Activated T-cell treated with anti-CD3 and anti-CD28 coated beads, Interleukin-2, amount 50 U/mL, for 4 hours (primary cell): ENCODE measurements at regions not wholly inside any gene's neighbourhood (a gene's known extent, or its start where the extent isn't known, plus 50 kb on each side); places are given as distances from the start of the nearest gene placed in this dataset.
"Not testable (repeated sequence)": the region's sequence is repeated elsewhere in the genome, so short reads cannot be mapped to it uniquely, and the experiment has no call there.

Experiments
- ATAC-seq, 2 donors: fragments of 200-7000 bp; cut with Tn5 transposase; one replicate each; pipeline ENCODE4 v1.10.0; 2021
- DNase-seq: peaks from one replicate; pipeline ENCODE4 v3.0.0-alpha.2; 2020
- H3K27me3 Mint-ChIP-seq: one replicate; pipeline ENCODE4 v1.8.0; 2021; ENCODE audit warnings: low read depth, mixed read lengths
- H3K36me3 Mint-ChIP-seq: one replicate; pipeline ENCODE4 v1.8.0; 2022; ENCODE audit warnings: mixed read lengths; ENCODE audit not compliant: insufficient read depth
- H3K4me1 Mint-ChIP-seq: one replicate; pipeline ENCODE4 v1.8.0; 2021; ENCODE audit warnings: low read depth, mixed read lengths
- H3K4me3 Mint-ChIP-seq: one replicate; pipeline ENCODE4 v1.8.0; 2021; ENCODE audit warnings: mild to moderate bottlenecking, moderate library complexity, mixed read lengths
- H3K9me3 Mint-ChIP-seq: one replicate; pipeline ENCODE4 v1.8.0; 2021; ENCODE audit warnings: mixed read lengths

GRCh38 chr1:38153066-38153777 is 106.6 kb upstream of the POU3F1 start:
- H3K4me1 Mint-ChIP-seq = no peaks in the 10 kb centered on the region
- ATAC-seq = no peak
- DNase-seq = no peak
- peaks cover 9% of the 10 kb centered on the region for H3K9me3 Mint-ChIP-seq
- peaks cover 15% of the 10 kb centered on the region for H3K27me3 Mint-ChIP-seq
- no peaks in the 10 kb centered on the region for H3K36me3 Mint-ChIP-seq
- no peak overlapping the region for H3K4me3 Mint-ChIP-seq

GRCh38 chr1:38152351-38153065 is 105.9 kb upstream of the POU3F1 start:
- ATAC-seq (no peak), DNase-seq (no peak)
- Mint-ChIP-seq H3K4me1 (no peaks in the 10 kb centered on the region), H3K4me3 (no peak overlapping the region), H3K27me3 (peaks cover 14% of the 10 kb centered on the region), H3K36me3 (no peaks in the 10 kb centered on the region), H3K9me3 (peaks cover 9% of the 10 kb centered on the region)

DNA sequence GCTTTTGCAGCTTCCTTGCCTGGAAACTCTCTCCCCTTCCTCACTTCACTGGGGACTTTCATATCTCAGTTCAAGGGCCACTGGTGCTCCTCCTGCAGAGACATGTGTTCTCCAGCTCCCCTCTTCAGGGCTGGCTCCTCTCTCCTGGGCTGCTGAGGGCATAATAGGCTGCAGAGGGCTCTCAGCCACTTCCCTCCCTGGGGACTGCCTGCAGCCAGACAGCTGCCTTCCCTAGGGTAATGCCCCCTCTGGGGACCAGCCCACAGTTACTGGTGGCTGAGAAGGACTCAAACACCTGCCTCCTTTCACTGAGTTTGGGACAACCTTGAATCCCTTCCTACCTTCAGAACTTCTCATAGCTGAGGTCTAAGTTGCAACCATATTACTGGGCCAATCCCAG is 104.8 kb upstream of the POU3F1 start:
- no peaks in the 10 kb centered on the region for H3K36me3 Mint-ChIP-seq
- H3K9me3 Mint-ChIP-seq = peaks cover 9% of the 10 kb centered on the region
- ATAC-seq (no peak), DNase-seq (no peak)
- H3K27me3 Mint-ChIP-seq = peaks cover 12% of the 10 kb centered on the region
- H3K4me3 Mint-ChIP-seq = no peak overlapping the region
- no peaks in the 10 kb centered on the region for H3K4me1 Mint-ChIP-seq

- not testable (repeated sequence) for DNase-seq, H3K36me3 Mint-ChIP-seq, H3K4me1 Mint-ChIP-seq, ATAC-seq, H3K9me3 Mint-ChIP-seq, H3K4me3 Mint-ChIP-seq
- peaks cover 31% of the 10 kb centered on the region for H3K27me3 Mint-ChIP-seq
These were observed 99.5 kb upstream of the POU3F1 start for GRCh38 chr1:38146079-38146478.

DNA sequence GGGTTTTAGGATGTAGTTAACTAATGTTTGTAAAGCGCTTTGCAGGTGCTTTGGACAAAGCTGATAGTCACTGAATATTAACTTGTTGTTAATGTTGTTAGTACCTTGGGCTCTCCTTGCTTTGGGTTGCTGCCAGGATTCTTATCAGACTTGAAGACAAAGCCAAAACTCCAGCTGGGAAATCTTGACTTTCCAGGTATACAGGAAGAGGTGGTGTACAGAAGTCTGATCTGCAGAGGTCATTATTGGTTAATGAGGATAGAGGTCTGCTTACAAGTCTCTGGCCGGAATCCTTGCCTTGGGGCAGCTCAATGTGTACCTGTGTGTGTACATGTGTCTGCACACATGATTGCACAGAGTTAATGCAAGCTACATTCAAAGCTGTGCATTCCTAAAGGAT is 96.0 kb upstream of the POU3F1 start:
- ATAC-seq (no peak), DNase-seq (no peak)
- Mint-ChIP-seq H3K36me3 (no peaks in the 10 kb centered on the region), H3K4me1 (no peaks in the 10 kb centered on the region), H3K27me3 (peaks cover 53% of the 10 kb centered on the region), H3K9me3 (peaks cover 7% of the 10 kb centered on the region), H3K4me3 (no peak overlapping the region)

DNA sequence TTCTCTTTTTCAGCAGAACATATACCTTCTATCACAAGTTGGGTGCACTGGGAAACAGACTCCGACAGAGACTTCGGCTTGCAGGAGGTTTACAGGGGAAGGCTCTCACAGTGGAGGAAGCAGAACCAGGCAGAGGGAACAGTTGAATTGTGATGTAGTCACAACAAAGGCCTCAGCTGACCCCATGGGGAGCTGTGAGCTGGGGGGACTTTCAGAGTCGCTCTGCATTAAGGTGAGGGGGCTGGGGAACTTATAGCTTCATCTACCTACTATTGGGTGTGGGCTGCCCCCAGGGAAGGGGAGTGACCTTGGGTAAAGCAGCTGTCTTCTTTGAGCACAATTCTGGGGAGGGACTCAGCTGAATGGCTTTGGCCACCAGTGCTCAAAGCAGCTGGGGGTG is 94.9 kb upstream of the POU3F1 start:
- no peaks in the 10 kb centered on the region for H3K4me1 Mint-ChIP-seq
- peaks cover 7% of the 10 kb centered on the region for H3K9me3 Mint-ChIP-seq
- peaks cover 64% of the 10 kb centered on the region for H3K27me3 Mint-ChIP-seq
- H3K4me3 Mint-ChIP-seq = no peak overlapping the region
- H3K36me3 Mint-ChIP-seq = no peaks in the 10 kb centered on the region
- ATAC-seq (no peak), DNase-seq (no peak)

DNA sequence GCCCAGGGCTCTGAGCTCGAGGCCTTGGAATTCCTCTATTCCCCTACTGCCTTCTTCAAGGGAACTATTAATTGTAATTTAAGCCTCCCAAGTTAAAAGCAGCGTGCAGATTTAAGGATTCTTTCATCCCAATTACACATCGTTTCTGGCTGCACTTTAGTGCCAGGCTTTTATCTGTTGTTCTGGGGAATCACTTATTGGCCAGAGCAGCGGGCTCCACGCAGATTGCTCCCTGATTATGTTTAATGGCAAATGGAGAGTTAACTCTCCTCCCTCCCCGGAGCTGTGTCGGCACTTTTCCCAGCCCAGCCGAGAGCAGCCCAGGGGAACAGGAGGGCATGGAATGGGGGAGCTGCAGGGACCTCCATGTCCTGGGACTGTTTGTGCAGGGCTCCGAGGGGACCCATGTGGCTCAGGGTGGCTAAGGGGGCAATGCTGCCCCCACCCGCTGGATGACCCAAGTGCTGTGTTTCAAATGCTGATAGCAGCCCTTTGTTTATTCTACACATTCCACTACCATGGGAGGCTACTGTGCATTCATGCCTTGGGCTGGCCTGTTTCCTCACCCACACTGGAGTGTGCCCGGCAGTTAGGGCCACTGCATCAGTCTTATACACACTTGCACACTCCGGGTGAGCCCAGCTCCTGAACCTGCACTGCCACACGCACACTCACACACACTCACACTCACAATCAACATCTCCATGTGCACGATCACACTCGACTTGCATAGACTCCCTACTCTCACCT is 93.3 kb upstream of the POU3F1 start:
- Mint-ChIP-seq H3K4me1 (no peaks in the 10 kb centered on the region), H3K36me3 (no peaks in the 10 kb centered on the region), H3K4me3 (no peak overlapping the region), H3K27me3 (peaks cover 72% of the 10 kb centered on the region), H3K9me3 (no peaks in the 10 kb centered on the region)
- ATAC-seq (no peak), DNase-seq (no peak)

GRCh38 chr1:38138498-38139233 is 92.1 kb upstream of the POU3F1 start:
- H3K4me3 Mint-ChIP-seq = no peak overlapping the region
- H3K9me3 Mint-ChIP-seq = no peaks in the 10 kb centered on the region
- no peak for DNase-seq
- no peak for ATAC-seq
- H3K27me3 Mint-ChIP-seq = peaks cover 74% of the 10 kb centered on the region
- H3K4me1 Mint-ChIP-seq = no peaks in the 10 kb centered on the region
- H3K36me3 Mint-ChIP-seq = no peaks in the 10 kb centered on the region

- Mint-ChIP-seq H3K9me3 (no peaks in the 10 kb centered on the region), H3K4me3 (no peak overlapping the region), H3K27me3 (peaks cover 72% of the 10 kb centered on the region), H3K4me1 (no peaks in the 10 kb centered on the region), H3K36me3 (no peaks in the 10 kb centered on the region)
- DNase-seq (no peak), ATAC-seq (no peak)
These were observed 90.6 kb upstream of the POU3F1 start for GRCh38 chr1:38137164-38137563.

DNA sequence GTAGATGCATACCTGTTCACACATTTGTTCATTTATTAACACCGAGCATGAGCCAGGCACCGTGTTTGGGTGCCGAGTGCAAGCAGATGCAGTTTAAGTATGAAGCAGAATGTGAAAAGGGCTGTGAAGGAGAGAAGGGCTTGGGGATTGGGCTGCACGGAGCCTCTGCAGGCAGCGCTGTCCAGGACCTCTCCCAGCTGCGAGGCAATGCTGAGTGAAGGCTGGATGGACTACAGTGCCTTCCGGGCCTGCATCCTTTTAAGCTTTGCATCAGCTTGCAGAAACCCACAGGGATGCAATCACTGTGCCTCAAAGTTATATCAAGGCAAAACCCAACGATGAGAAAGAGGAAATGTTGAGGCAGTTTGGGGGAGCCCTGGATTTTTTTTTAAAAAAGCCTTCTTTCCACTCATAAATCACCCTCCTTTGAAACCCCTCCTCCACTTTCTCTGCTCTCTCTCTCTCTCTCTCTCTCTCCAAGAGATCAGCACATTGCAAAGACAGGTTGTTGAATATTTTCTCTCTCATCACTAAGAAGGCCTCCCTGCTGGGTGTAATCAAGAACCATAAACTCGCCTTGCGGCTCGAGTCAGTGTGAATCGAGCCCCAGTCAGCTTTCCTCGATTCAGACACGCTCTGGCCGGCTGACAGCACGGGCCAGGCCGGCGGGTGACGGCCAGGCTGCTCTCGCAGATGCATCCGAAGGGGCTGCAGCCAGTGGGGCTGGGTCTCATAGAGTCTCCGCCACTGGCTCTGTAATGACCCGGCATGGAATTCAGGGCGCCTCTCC is 89.2 kb upstream of the POU3F1 start:
- Mint-ChIP-seq H3K27me3 (peaks cover 76% of the 10 kb centered on the region), H3K4me1 (no peaks in the 10 kb centered on the region), H3K9me3 (no peaks in the 10 kb centered on the region), H3K4me3 (no peak overlapping the region), H3K36me3 (no peaks in the 10 kb centered on the region)
- DNase-seq (no peak), ATAC-seq (no peak)

GRCh38 chr1:38134294-38134755 is 87.7 kb upstream of the POU3F1 start:
- H3K4me3 Mint-ChIP-seq = no peak overlapping the region
- peaks cover 68% of the 10 kb centered on the region for H3K27me3 Mint-ChIP-seq
- ATAC-seq (no peak), DNase-seq (no peak)
- no peaks in the 10 kb centered on the region for H3K4me1 Mint-ChIP-seq
- no peaks in the 10 kb centered on the region for H3K36me3 Mint-ChIP-seq
- no peaks in the 10 kb centered on the region for H3K9me3 Mint-ChIP-seq

DNA sequence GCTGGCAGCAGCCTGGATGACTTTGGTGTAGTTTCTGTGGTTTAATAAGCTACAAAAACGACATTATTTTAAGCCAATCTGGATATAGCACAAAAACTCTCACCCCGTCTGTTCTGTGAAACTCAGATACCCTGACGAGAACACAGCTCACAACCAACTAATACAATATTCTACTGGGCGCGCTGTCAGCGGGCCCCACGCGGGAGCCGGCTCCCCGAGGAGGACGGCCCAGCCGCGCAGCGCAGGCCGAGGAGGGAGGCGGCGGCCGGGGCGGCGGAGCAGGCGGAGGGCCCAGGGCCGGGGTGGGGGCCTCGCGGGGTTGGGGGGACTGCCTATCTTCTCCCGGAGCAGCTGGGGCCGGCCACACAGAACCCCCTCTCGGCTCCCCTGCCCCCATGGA is 87.2 kb upstream of the POU3F1 start:
- Mint-ChIP-seq H3K4me1 (no peaks in the 10 kb centered on the region), H3K4me3 (no peak overlapping the region), H3K9me3 (no peaks in the 10 kb centered on the region), H3K36me3 (no peaks in the 10 kb centered on the region), H3K27me3 (peaks cover 65% of the 10 kb centered on the region)
- ATAC-seq (no peak), DNase-seq (no peak)

DNA sequence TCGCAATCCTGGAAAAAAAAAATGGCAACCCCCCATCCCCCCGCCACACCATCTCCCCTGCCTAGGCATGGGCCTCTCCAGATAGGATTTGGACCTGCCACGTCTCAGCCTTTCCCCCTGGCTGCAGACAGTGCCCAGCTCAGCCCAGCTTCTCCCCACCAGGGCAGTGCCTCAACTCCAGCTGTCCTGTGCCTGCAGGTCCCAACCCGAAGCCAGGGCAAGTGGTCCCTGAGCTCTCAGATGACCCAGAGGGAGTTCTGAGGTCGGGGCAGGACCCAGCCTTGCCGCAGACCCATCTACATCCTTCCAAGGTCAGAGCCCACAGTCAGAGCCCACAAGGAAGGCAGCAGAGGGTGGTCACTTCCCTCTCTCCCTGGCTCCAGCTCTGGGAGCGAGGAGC is 86.7 kb upstream of the POU3F1 start:
- no peak for DNase-seq
- no peak overlapping the region for H3K4me3 Mint-ChIP-seq
- H3K27me3 Mint-ChIP-seq = peaks cover 65% of the 10 kb centered on the region
- H3K36me3 Mint-ChIP-seq = no peaks in the 10 kb centered on the region
- H3K4me1 Mint-ChIP-seq = no peaks in the 10 kb centered on the region
- no peak for ATAC-seq
- no peaks in the 10 kb centered on the region for H3K9me3 Mint-ChIP-seq

GRCh38 chr1:38132681-38133080 is 86.1 kb upstream of the POU3F1 start:
- ATAC-seq = no peak
- peaks cover 65% of the 10 kb centered on the region for H3K27me3 Mint-ChIP-seq
- DNase-seq = no peak
- H3K9me3 Mint-ChIP-seq = no peaks in the 10 kb centered on the region
- H3K4me1 Mint-ChIP-seq = no peaks in the 10 kb centered on the region
- no peaks in the 10 kb centered on the region for H3K36me3 Mint-ChIP-seq
- H3K4me3 Mint-ChIP-seq = no peak overlapping the region
